IPS-15b (cell line): ENCODE measurements at regions not wholly inside any gene's neighbourhood (a gene's known extent, or its start where the extent isn't known, plus 50 kb on each side); places are given as distances from the start of the nearest gene placed in this dataset.

Experiments
- H3K27me3 ChIP-seq: one replicate; pipeline ENCODE4 v1.6.1; 2013; ENCODE audit warnings: low read length; ENCODE audit not compliant: control insufficient read depth, insufficient read depth
- H3K36me3 ChIP-seq: one replicate; pipeline ENCODE4 v1.6.1; 2013; ENCODE audit warnings: low read length; ENCODE audit not compliant: control insufficient read depth, insufficient read depth
- H3K4me1 ChIP-seq: one replicate; pipeline ENCODE4 v1.6.1; 2013; ENCODE audit warnings: mild to moderate bottlenecking, low read length; ENCODE audit not compliant: control insufficient read depth, insufficient read depth
- H3K4me3 ChIP-seq: one replicate; pipeline ENCODE4 v1.5.1; 2013; ENCODE audit warnings: low read depth, low read length
- H3K9ac ChIP-seq: one replicate; pipeline ENCODE4 v1.6.1; 2013; ENCODE audit warnings: low read depth, mild to moderate bottlenecking, low read length
- H3K9me3 ChIP-seq: one replicate; pipeline ENCODE4 v1.6.1; 2013; ENCODE audit warnings: mild to moderate bottlenecking, low read length; ENCODE audit not compliant: control insufficient read depth, insufficient read depth

- Histone ChIP-seq H3K27me3 (no peaks in the 10 kb centered on the region), H3K4me1 (peaks cover 3% of the 10 kb centered on the region), H3K9me3 (no peaks in the 10 kb centered on the region), H3K36me3 (no peaks in the 10 kb centered on the region), H3K9ac (no peak overlapping the region), H3K4me3 (no peak overlapping the region)
These were observed 261.6 kb downstream of the WDR11 start for GRCh38 chr10:121112579-121113384.

- no peak overlapping the region for H3K4me3 ChIP-seq
These were observed 262.2 kb downstream of the WDR11 start for GRCh38 chr10:121113385-121113696.

GRCh38 chr10:121113911-121114310 is 262.7 kb downstream of the WDR11 start:
- Histone ChIP-seq H3K4me3 (no peak overlapping the region), H3K27me3 (no peaks in the 10 kb centered on the region), H3K9me3 (no peaks in the 10 kb centered on the region), H3K36me3 (no peaks in the 10 kb centered on the region), H3K4me1 (peaks cover 3% of the 10 kb centered on the region), H3K9ac (no peak overlapping the region)

More at GRCh38 chr10:121113385-121113696, 262.2 kb downstream of the WDR11 start:
- no peaks in the 10 kb centered on the region for H3K36me3 ChIP-seq
- H3K9me3 ChIP-seq = no peaks in the 10 kb centered on the region
- no peak overlapping the region for H3K9ac ChIP-seq
- H3K27me3 ChIP-seq = no peaks in the 10 kb centered on the region
- H3K4me1 ChIP-seq = peaks cover 3% of the 10 kb centered on the region

GRCh38 chr10:121115154-121115553 is 264.0 kb downstream of the WDR11 start:
- H3K9ac ChIP-seq = no peak overlapping the region
- no peak overlapping the region for H3K4me3 ChIP-seq
- H3K9me3 ChIP-seq = no peaks in the 10 kb centered on the region
- no peaks in the 10 kb centered on the region for H3K27me3 ChIP-seq
- H3K36me3 ChIP-seq = no peaks in the 10 kb centered on the region
- H3K4me1 ChIP-seq = peaks cover 3% of the 10 kb centered on the region

- H3K4me3 ChIP-seq = no peak overlapping the region
These were observed 270.3 kb downstream of the WDR11 start for GRCh38 chr10:121121462-121121861.

GRCh38 chr10:121127151-121127906 is 276.2 kb downstream of the WDR11 start:
- Histone ChIP-seq H3K9me3 (no peaks in the 10 kb centered on the region), H3K27me3 (no peaks in the 10 kb centered on the region), H3K4me1 (no peaks in the 10 kb centered on the region), H3K9ac (no peak overlapping the region), H3K36me3 (no peaks in the 10 kb centered on the region), H3K4me3 (no peak overlapping the region)

More at GRCh38 chr10:121121462-121121861, 270.3 kb downstream of the WDR11 start:
- no peaks in the 10 kb centered on the region for H3K36me3 ChIP-seq
- H3K27me3 ChIP-seq = no peaks in the 10 kb centered on the region
- no peak overlapping the region for H3K9ac ChIP-seq
- no peaks in the 10 kb centered on the region for H3K9me3 ChIP-seq
- no peaks in the 10 kb centered on the region for H3K4me1 ChIP-seq

- Histone ChIP-seq H3K27me3 (no peaks in the 10 kb centered on the region), H3K9ac (no peak overlapping the region), H3K9me3 (no peaks in the 10 kb centered on the region), H3K36me3 (no peaks in the 10 kb centered on the region), H3K4me1 (no peaks in the 10 kb centered on the region), H3K4me3 (no peak overlapping the region)
These were observed 277.0 kb downstream of the WDR11 start for GRCh38 chr10:121128164-121128563.

- H3K36me3 ChIP-seq = no peaks in the 10 kb centered on the region
- no peaks in the 10 kb centered on the region for H3K27me3 ChIP-seq
- H3K4me1 ChIP-seq = no peaks in the 10 kb centered on the region
- no peak overlapping the region for H3K4me3 ChIP-seq
- no peak overlapping the region for H3K9ac ChIP-seq
- no peaks in the 10 kb centered on the region for H3K9me3 ChIP-seq
These were observed 278.1 kb downstream of the WDR11 start for GRCh38 chr10:121129266-121129665.

- H3K36me3 ChIP-seq = no peaks in the 10 kb centered on the region
- no peaks in the 10 kb centered on the region for H3K27me3 ChIP-seq
- no peak overlapping the region for H3K9ac ChIP-seq
These were observed 279.2 kb downstream of the WDR11 start for GRCh38 chr10:121130382-121130781.

GRCh38 chr10:121131014-121131413 is 279.9 kb downstream of the WDR11 start:
- Histone ChIP-seq H3K36me3 (no peaks in the 10 kb centered on the region), H3K9me3 (no peaks in the 10 kb centered on the region), H3K4me3 (no peak overlapping the region), H3K4me1 (no peaks in the 10 kb centered on the region), H3K27me3 (no peaks in the 10 kb centered on the region), H3K9ac (no peak overlapping the region)

More at GRCh38 chr10:121130382-121130781, 279.2 kb downstream of the WDR11 start:
- no peak overlapping the region for H3K4me3 ChIP-seq
- no peaks in the 10 kb centered on the region for H3K9me3 ChIP-seq
- H3K4me1 ChIP-seq = no peaks in the 10 kb centered on the region

GRCh38 chr10:121131426-121132265 is 280.5 kb downstream of the WDR11 start:
- Histone ChIP-seq H3K9ac (no peak overlapping the region), H3K9me3 (no peaks in the 10 kb centered on the region)

More at GRCh38 chr10:121131426-121132265, 280.5 kb downstream of the WDR11 start:
- H3K4me1 ChIP-seq = no peaks in the 10 kb centered on the region
- H3K36me3 ChIP-seq = no peaks in the 10 kb centered on the region
- no peaks in the 10 kb centered on the region for H3K27me3 ChIP-seq
- no peak overlapping the region for H3K4me3 ChIP-seq
